T-helper 9 cell (primary cell): ENCODE measurements at regions not wholly inside any gene's neighbourhood (a gene's known extent, or its start where the extent isn't known, plus 50 kb on each side); places are given as distances from the start of the nearest gene placed in this dataset.

Source experiments
- DNase-seq: peaks from one replicate; pipeline ENCODE4 v3.0.0-alpha.2; 2020

DNA sequence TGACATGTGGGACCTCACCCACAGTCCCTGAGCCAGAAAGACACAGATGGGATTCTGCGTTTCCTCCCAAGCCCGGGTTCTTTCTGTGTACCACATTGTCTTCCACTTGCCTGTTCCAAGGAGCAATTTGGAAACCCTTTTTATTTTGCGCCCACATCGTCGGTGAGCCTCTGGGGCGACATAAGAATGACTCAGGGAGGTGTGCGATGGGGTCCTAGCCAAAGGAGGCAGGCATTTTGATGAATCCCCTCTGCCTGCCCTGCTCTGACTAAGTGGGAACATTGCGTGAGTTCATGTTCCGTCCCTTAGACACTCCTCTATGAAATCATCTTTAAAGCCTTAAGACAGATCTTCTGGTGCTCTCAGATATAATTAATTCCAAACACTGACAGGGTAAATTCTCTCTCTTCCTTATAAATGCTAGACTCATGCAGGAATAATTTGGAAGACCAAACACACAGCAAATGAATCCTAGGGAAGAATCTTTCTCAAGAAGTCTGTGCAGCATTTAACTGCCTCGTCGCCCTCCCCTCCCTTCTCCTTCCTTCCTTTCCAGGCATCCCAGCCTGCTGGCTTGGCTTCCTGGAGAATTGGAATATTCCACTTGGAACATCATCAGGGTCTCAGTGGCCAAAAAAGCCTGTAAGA lies 52.7 kb upstream of the FOXF1 start:
- DNase-seq, result no peak

DNA sequence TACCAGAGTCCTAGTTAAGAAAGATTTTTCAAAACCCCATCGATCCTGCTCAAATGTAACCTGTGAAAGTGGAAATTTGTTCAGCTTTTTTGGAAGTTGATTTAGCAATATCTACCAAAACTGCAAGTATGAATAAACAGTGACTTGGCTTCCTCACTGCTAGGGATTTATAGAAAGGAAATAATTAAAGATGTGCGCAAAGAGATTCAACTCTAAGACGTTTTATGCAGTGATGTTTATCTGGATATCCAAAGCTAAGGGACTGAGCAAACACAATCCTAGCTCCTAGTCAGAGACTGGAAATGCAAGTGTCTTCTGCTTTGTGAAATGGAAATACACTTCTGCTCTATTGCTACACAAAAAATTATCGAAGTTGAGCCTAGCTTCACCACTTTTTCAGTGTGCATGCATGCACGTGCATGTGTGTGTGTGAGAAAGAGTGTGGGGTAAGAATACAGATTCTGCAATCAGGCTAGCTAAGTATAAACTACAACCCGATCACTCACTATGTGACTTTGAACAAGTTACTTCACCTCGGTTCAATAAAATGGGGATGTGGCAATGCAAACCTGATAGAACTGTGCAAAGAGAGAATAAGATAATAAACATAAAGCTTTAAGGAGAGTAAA lies 52.1 kb upstream of the FOXF1 start:
- DNase-seq, result no peak

DNA sequence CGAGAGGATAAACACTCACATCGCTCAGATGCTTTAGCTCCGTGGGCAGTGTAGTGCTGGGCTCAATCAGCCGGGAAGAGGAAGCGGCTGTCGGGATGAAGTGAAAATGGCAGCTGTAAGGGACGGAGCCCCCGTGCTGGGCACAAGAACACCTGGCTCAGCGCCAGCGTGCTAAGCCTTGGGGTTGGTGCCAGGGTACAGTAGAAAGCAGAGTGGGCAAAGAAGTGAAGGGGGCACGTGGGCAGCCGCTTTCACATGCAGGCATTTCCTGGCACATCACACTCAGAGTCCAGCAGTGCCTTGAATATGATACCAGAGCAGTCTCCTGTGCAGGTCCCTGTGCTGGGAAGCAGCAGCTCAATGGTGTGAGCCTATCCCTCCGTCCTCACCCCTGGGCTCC lies 51.1 kb upstream of the FOXF1 start:
- DNase-seq, result no peak
